ENCODE measurements at regions not wholly inside any gene's neighbourhood (a gene's known extent, or its start where the extent isn't known, plus 50 kb on each side); places are given as distances from the start of the nearest gene placed in this dataset.

GRCh38 chr4:112073181-112073580, 72.1 kb upstream of the FAM241A start:
- TF ChIP-seq HDAC2 (IDR thresholded peaks at IDR 0.05) (no peak), CTCF (IDR thresholded peaks at IDR 0.05) (no peak), HOXB13 (CRISPR knock-in tag; IDR thresholded peaks at IDR 0.05; ENCODE audit: low read depth) (no peak), USF2 (IDR thresholded peaks at IDR 0.05) (no peak), CEBPB (IDR thresholded peaks at IDR 0.05) (no peak), POLR2A (IDR thresholded peaks at IDR 0.05; ENCODE audit: low read length) (no peak), FOXS1 (CRISPR knock-in tag; IDR thresholded peaks at IDR 0.05) (no peak), JUN (IDR thresholded peaks at IDR 0.05) (no peak), FOSL2 (IDR thresholded peaks at IDR 0.05) (no peak), FOSL2 (CRISPR knock-in tag; IDR thresholded peaks at IDR 0.05) (no peak), HEYL (CRISPR knock-in tag; IDR thresholded peaks at IDR 0.05) (no peak)
